HCT116 (cell line): ENCODE measurements at regions not wholly inside any gene's neighbourhood (a gene's known extent, or its start where the extent isn't known, plus 50 kb on each side); places are given as distances from the start of the nearest gene placed in this dataset.

Experiments
- CTCF ChIP-seq, 3 experiments: fragments of 200-600 bp in 1 of 3; sonication (generic) in 1 of 3; IDR thresholded peaks in 2 of 3; conservative IDR thresholded peaks in 1 of 3; 2 replicates each; pipeline ENCODE4 v1.5.1; 2012 to 2017; ENCODE audit warnings: low read depth in 2 of 3, low read length in 2 of 3, antibody characterized with exemption in 1 of 3, borderline replicate concordance in 1 of 3, control low read depth in 1 of 3, mild to moderate bottlenecking in 1 of 3, mixed read lengths in 1 of 3, mixed run types in 1 of 3, moderate library complexity in 1 of 3; ENCODE audit not compliant: insufficient read depth in 1 of 3
- FOSL1 ChIP-seq: IDR thresholded peaks from 2 replicates; pipeline ENCODE4 v1.6.1; 2012; ENCODE audit warnings: low read depth
- POLR2A ChIP-seq: IDR thresholded peaks from 2 replicates; pipeline ENCODE4 v1.7.0; 2011; ENCODE audit warnings: borderline replicate concordance; ENCODE audit not compliant: insufficient read depth, insufficient read length; ENCODE audit errors: extremely low read depth
- POLR2AphosphoS5 ChIP-seq: IDR thresholded peaks from 2 replicates; pipeline ENCODE4 v1.6.1; 2011; ENCODE audit warnings: mild to moderate bottlenecking, low read depth, low read length, moderate library complexity
- REST ChIP-seq: IDR thresholded peaks from 2 replicates; pipeline ENCODE4 v1.6.1; 2012; ENCODE audit warnings: low read depth
- YY1 ChIP-seq: IDR thresholded peaks from 2 replicates; pipeline ENCODE4 v1.6.1; 2011; ENCODE audit warnings: low read length, low read depth, moderate library complexity, mild to moderate bottlenecking; ENCODE audit not compliant: insufficient replicate concordance; ENCODE audit errors: extremely low read depth
- TF ChIP-seq, protein P1 (sequence below): IDR thresholded peaks from 2 replicates; pipeline ENCODE4 v1.6.1; 2012
- TF ChIP-seq, protein P2 (sequence below): IDR thresholded peaks from 2 replicates; pipeline ENCODE4 v1.6.1; 2012

- TF ChIP-seq POLR2A (no peak), CTCF (IDR thresholded peaks at IDR 0.05 in 2 of 3, conservative IDR thresholded peaks at IDR 0.05 in 1 of 3; ENCODE audit: borderline replicate concordance in 1 of 3, insufficient read depth in 1 of 3, low read depth in 2 of 3, low read length in 2 of 3) (no peak), FOSL1 (no peak), YY1 (no peak), REST (no peak), POLR2AphosphoS5 (no peak)
- TF ChIP-seq, protein P1, sequence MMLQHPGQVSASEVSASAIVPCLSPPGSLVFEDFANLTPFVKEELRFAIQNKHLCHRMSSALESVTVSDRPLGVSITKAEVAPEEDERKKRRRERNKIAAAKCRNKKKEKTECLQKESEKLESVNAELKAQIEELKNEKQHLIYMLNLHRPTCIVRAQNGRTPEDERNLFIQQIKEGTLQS = no peak
- TF ChIP-seq, protein P2, sequence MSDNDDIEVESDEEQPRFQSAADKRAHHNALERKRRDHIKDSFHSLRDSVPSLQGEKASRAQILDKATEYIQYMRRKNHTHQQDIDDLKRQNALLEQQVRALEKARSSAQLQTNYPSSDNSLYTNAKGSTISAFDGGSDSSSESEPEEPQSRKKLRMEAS = no peak
Measured at GRCh38 chr4:144868309-144868708, 222.4 kb downstream of the HHIP start.
